ENCODE measurements at regions not wholly inside any gene's neighbourhood (a gene's known extent, or its start where the extent isn't known, plus 50 kb on each side); places are given as distances from the start of the nearest gene placed in this dataset.

- no peak for FAIRE-seq
- BruUV-seq (replicated peaks): no TSS peak
Measured at GRCh38 chr2:522776-523175, 154.4 kb downstream of the TMEM18 start.

More at GRCh38 chr2:522776-523175, 154.4 kb downstream of the TMEM18 start:
- H3K4me3 ChIP-seq (replicated peaks in 1 of 3; ENCODE audit: insufficient read depth in 1 of 3, low read depth in 2 of 3, low read length in 3 of 3): no peak overlapping the region
- in situ Hi-C loops (cut with HindIII; ENCODE audit: extremely low pct_ligation_motif_present, low pct_unique_long_range_greater_than_20kb): no loop called here
- ChIA-PET POLR2A (no interaction called here), CTCF (ENCODE audit: low intra/inter-chr PET ratio, low total read pairs) (no interaction called here)
- TF ChIP-seq HNF4G (IDR thresholded peaks at IDR 0.05; ENCODE audit: borderline replicate concordance, low read depth, low read length): no peak
- no peak for TF ChIP-seq HNF4G (CRISPR knock-in tag; IDR thresholded peaks at IDR 0.05; ENCODE audit: borderline replicate concordance, low read depth)
- TF ChIP-seq TEAD3 (CRISPR knock-in tag; optimal IDR thresholded peaks at IDR 0.05; ENCODE audit: borderline replicate concordance): no peak
- TF ChIP-seq ZNF646 (CRISPR knock-in tag; IDR thresholded peaks at IDR 0.05): no peak
- no peak for TF ChIP-seq ZNF543 (CRISPR knock-in tag; IDR thresholded peaks at IDR 0.05)
- TF ChIP-seq JUND (CRISPR knock-in tag; IDR thresholded peaks at IDR 0.05): no peak
- no peak for TF ChIP-seq ZNF790 (CRISPR knock-in tag; IDR thresholded peaks at IDR 0.05; ENCODE audit: borderline replicate concordance)
- no peak overlapping the region for H3K9ac ChIP-seq (ENCODE audit: insufficient read depth, low read depth, low read length)
- 33% methylated on average over 9 of the region's 9 CpGs for WGBS (ENCODE audit: low lambda C conversion rate)
- no peaks in the 10 kb centered on the region for H3K79me2 ChIP-seq (ENCODE audit: insufficient read depth, low read length)
- no peak overlapping the region for H2AFZ ChIP-seq (ENCODE audit: low read length)
- H3K27ac ChIP-seq (ENCODE audit: extremely low read length, insufficient read depth, low read length): no peak overlapping the region
- no peaks in the 10 kb centered on the region for H3K36me3 ChIP-seq (replicated peaks in 1 of 2; ENCODE audit: control insufficient read depth in 1 of 2, insufficient read depth in 2 of 2, low read length in 2 of 2)
- intact Hi-C loops (cut with micrococcal nuclease; ENCODE audit: unreplicated experiment): no loop called here
- ATAC-seq: no peak
- no peak overlapping the region for H3K4me2 ChIP-seq (ENCODE audit: low read depth, low read length)
- no peak for DNase-seq (ENCODE audit: low spot score)
- H3K9me3 ChIP-seq (ENCODE audit: low read length): 0 out of 2 replicates have a peak, but pooled peaks cover 4% of the 10 kb centered on the region
- no peaks in the 10 kb centered on the region for H3K4me1 ChIP-seq (ENCODE audit: insufficient read depth, low read length)
- peaks cover 0 to 46% of the 10 kb centered on the region in 2 experiments; a peak in 3 of 5 replicates for H3K27me3 ChIP-seq (ENCODE audit: control insufficient read depth in 1 of 2, insufficient read depth in 2 of 2, low read length in 2 of 2)
- H4K20me1 ChIP-seq (ENCODE audit: insufficient read depth, low read length): no peaks in the 10 kb centered on the region

All from HepG2 (cell line).